Endodermal cell (in vitro differentiated cells): ENCODE measurements at regions not wholly inside any gene's neighbourhood (a gene's known extent, or its start where the extent isn't known, plus 50 kb on each side); places are given as distances from the start of the nearest gene placed in this dataset.
"Not testable (repeated sequence)": the region's sequence is repeated elsewhere in the genome, so short reads cannot be mapped to it uniquely, and the experiment has no call there.

ENCODE experiments used
- DNase-seq: peaks from one replicate; pipeline ENCODE4 v3.0.0-alpha.2; 2017
- H3K27ac ChIP-seq: 2 replicates; pipeline ENCODE4 v1.5.1; 2013; ENCODE audit warnings: mild to moderate bottlenecking, low read depth, low read length, moderate library complexity
- H3K27me3 ChIP-seq: 2 replicates; pipeline ENCODE4 v1.6.1; 2013; ENCODE audit warnings: mild to moderate bottlenecking, low read length, moderate library complexity; ENCODE audit not compliant: insufficient read depth, control insufficient read depth, poor library complexity, severe bottlenecking
- H3K36me3 ChIP-seq: 2 replicates; pipeline ENCODE4 v1.7.0; 2013; ENCODE audit warnings: mild to moderate bottlenecking, low read length, moderate library complexity; ENCODE audit not compliant: control insufficient read depth, insufficient read depth
- H3K4me1 ChIP-seq: one replicate; pipeline ENCODE4 v1.7.0; 2013; ENCODE audit warnings: low read length; ENCODE audit not compliant: control insufficient read depth, insufficient read depth
- H3K4me3 ChIP-seq: 2 replicates; pipeline ENCODE4 v1.5.1; 2013; ENCODE audit warnings: mild to moderate bottlenecking, low read length, moderate library complexity
- H3K9ac ChIP-seq: 2 replicates; pipeline ENCODE4 v1.6.1; 2013; ENCODE audit warnings: mild to moderate bottlenecking, low read length, moderate library complexity; ENCODE audit not compliant: poor library complexity, severe bottlenecking; ENCODE audit errors: extremely low read depth
- H3K9me3 ChIP-seq: 2 replicates; pipeline ENCODE4 v1.6.1; 2013; ENCODE audit warnings: mild to moderate bottlenecking, low read length, moderate library complexity; ENCODE audit not compliant: control insufficient read depth
- H3K27ac Mint-ChIP-seq: 2 replicates; pipeline ENCODE4 v1.8.0; 2020; ENCODE audit warnings: mixed read lengths
- H3K27me3 Mint-ChIP-seq: 2 replicates; pipeline ENCODE4 v1.8.0; 2021; ENCODE audit warnings: mild to moderate bottlenecking, mixed read lengths; ENCODE audit not compliant: insufficient read depth
- H3K36me3 Mint-ChIP-seq: 2 replicates; pipeline ENCODE4 v1.8.0; 2020; ENCODE audit warnings: low read depth, mixed read lengths
- H3K4me1 Mint-ChIP-seq: 2 replicates; pipeline ENCODE4 v1.8.0; 2020; ENCODE audit warnings: mixed read lengths
- H3K4me3 Mint-ChIP-seq: 2 replicates; pipeline ENCODE4 v1.8.0; 2020; ENCODE audit warnings: mild to moderate bottlenecking, moderate library complexity, mixed read lengths
- H3K9me3 Mint-ChIP-seq: 2 replicates; pipeline ENCODE4 v1.8.0; 2020; ENCODE audit warnings: mild to moderate bottlenecking, mixed read lengths
- whole genome bisulfite sequencing, 2 experiments: methylation state at CpG; one replicate each; pipeline versions ENCODE4 v1.1.5 to v1.1.7; 2013; ENCODE audit warnings: missing lambda C conversion rate in 2 of 2, mixed read lengths in 1 of 2; ENCODE audit not compliant: insufficient coverage in 1 of 2, insufficient read length in 1 of 2; 5-methylcytosine and 5-hydroxymethylcytosine counted together

DNA sequence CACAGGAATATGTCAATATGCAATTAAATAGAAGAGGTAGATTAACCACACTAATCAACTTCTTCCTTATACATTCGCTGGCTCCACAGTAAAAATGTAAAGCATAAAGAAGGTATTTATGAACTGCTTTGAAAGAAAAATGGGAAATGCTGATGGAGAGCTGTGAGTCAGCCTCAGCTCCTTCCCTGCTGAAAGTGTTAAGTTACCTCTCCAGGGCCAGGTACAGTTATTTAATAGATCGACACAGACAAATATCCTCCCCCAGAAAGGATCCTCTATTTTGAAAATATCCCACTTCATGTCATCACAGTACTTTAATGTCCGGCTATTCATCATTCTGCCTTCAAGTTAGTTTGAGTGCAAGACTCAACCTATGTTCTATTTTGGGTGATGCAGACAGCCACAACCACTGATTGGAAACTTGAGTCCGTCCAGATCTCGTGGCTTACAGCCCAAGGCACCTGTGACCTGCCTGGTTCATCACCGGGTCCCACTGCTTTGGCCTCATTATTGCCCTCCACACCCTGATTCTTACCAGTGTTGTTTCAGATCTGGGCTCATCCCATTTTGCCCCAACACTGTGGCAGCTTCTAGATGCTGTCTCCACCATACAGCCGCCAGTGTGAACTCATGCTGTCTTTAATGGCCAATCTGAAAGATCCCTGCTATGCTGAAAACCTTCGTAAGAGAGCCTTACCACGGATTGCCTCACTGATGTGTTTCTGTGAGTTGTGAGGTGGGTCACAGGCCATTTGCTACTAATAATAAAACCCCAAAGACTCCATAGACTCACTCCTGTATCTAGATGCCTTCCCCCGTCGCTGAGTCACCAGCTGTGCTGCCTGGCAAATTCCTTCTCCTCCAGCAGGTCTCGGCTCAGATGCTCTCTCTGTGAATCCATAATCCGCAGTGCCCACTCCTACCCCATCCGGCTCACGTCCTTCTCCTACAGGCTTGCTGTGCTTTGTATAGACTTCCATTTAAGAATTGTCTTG, 56.2 kb upstream of the DDAH1 start:
- not testable (repeated sequence) for H3K4me1 Mint-ChIP-seq, H3K9me3 ChIP-seq, H3K9ac ChIP-seq, H3K36me3 Mint-ChIP-seq, H3K27ac ChIP-seq, H3K27me3 Mint-ChIP-seq, H3K36me3 ChIP-seq, H3K4me1 ChIP-seq, H3K27me3 ChIP-seq, H3K4me3 ChIP-seq, H3K4me3 Mint-ChIP-seq, H3K27ac Mint-ChIP-seq, H3K9me3 Mint-ChIP-seq
- DNase-seq = peak; percentile 70
- 39 to 62% methylated on average over 3 to 9 of the region's 15 CpGs for WGBS, 2 experiments

DNA sequence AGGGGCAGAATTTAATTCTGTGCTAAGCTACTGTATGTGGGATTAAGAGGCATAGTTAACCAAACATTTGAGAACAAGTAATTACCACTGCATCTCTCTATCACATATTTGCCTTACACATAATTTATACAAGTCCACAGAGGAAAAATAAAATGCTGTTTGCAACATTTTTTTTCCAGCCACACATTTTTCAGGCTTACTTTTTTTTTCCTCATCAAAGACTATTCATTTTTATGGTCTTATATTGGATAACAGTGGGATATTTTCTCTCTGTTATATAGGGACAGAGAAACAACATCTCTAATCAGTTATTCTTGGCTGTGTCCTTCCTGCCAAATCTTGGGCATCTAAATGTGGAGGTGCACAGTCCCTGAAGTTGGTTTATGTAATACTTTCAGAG, 57.5 kb upstream of the DDAH1 start:
- not testable (repeated sequence) for H3K27ac ChIP-seq, H3K4me3 ChIP-seq, H3K4me1 Mint-ChIP-seq, H3K27ac Mint-ChIP-seq, H3K36me3 Mint-ChIP-seq, H3K27me3 ChIP-seq, H3K4me1 ChIP-seq, DNase-seq, H3K27me3 Mint-ChIP-seq, H3K9me3 ChIP-seq, H3K9ac ChIP-seq, H3K9me3 Mint-ChIP-seq, H3K36me3 ChIP-seq, H3K4me3 Mint-ChIP-seq

DNA sequence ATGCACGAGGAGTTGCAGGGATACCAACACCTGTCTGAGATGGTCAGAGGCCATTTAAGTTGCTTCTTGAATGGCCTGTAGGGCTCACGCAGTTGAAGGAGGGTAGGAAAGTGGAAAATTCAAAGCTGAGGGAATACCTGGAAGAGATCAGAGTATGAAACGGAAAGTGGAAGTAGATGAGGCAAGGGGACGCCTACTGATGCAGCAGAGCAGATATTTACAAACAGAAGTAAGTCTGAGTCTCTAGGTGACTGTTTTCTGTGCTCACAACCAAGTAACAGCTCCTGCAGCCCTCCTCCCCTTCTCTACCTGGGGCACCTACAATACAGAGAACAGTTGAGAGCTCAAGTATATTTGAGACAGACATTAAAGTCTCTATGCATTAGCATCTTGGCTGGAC, 57.5 kb upstream of the CCN1 start:
- not testable (repeated sequence) for DNase-seq, H3K27me3 ChIP-seq, H3K9me3 ChIP-seq, H3K4me3 Mint-ChIP-seq, H3K4me3 ChIP-seq, H3K27ac ChIP-seq, H3K36me3 ChIP-seq, H3K9me3 Mint-ChIP-seq, H3K4me1 Mint-ChIP-seq, H3K27me3 Mint-ChIP-seq, H3K4me1 ChIP-seq, H3K9ac ChIP-seq, H3K36me3 Mint-ChIP-seq, H3K27ac Mint-ChIP-seq
- 89 to 90% methylated on average over 1 to 3 of the region's 4 CpGs for WGBS, 2 experiments

DNA sequence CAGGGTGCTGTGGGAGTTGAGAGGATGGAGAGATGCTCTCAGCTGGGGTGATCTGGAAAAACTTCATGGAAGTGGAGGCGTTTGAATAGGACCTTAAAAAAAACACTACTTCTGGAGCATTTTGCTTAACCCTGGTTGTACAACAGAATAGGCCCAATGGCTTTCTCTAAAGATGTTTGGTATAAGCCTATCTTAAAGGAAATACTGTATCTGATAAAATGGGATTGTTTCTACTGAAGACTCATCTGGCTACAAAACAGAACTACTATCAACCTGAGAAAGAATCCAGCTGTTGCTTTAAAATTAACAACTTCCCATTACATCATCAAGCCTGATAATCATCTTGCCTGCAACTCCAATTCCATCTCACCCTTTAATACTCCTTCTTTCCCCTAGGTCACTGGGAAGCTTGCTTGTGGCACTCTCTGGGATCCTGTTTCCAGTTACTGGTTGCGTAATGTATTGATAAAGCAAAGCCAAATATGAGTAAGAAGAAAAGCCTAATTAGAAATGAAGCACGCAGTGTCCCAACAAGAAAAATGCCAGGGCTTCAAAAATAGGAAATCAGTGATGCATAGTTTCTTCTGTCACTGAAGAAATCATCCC, 56.2 kb upstream of the CCN1 start:
- H3K27ac ChIP-seq, H3K4me1 Mint-ChIP-seq, H3K27ac Mint-ChIP-seq, H3K27me3 ChIP-seq, H3K4me3 Mint-ChIP-seq, H3K4me1 ChIP-seq, H3K9me3 ChIP-seq, H3K9me3 Mint-ChIP-seq, H3K36me3 ChIP-seq, H3K9ac ChIP-seq, H3K27me3 Mint-ChIP-seq, H3K4me3 ChIP-seq, H3K36me3 Mint-ChIP-seq, DNase-seq: not testable (repeated sequence)
- no CpG with 5 or more reads among the region's 3 CpGs for WGBS, 2 experiments

DNA sequence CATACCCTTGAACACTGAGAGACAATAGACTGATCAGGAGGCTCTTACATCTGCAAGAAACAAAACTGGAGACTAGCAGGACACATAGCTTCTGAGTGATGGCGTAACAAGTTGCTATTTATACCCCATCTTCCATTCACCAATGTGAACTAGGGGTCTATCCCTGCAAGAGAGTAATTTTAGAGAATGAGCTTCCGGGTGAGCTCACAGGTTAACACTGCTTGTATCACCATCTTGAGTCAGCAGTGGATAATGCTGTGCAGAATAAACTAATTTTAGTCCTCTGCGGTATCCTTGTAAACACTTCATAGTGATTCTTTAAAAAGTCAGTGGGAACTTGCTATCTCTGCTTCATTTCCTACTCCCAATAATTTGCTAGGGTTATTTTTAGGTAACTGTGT, 55.0 kb upstream of the CCN1 start:
- H3K27ac ChIP-seq, H3K27me3 Mint-ChIP-seq, H3K36me3 ChIP-seq, H3K9ac ChIP-seq, H3K27ac Mint-ChIP-seq, H3K36me3 Mint-ChIP-seq, H3K9me3 ChIP-seq, H3K27me3 ChIP-seq, H3K4me1 Mint-ChIP-seq, DNase-seq, H3K4me3 Mint-ChIP-seq, H3K4me1 ChIP-seq, H3K9me3 Mint-ChIP-seq, H3K4me3 ChIP-seq: not testable (repeated sequence)
- 89% methylated on average over 1 of the region's 3 CpGs; no CpG with 5 or more reads in 1 of the 2 experiments for WGBS, 2 experiments

DNA sequence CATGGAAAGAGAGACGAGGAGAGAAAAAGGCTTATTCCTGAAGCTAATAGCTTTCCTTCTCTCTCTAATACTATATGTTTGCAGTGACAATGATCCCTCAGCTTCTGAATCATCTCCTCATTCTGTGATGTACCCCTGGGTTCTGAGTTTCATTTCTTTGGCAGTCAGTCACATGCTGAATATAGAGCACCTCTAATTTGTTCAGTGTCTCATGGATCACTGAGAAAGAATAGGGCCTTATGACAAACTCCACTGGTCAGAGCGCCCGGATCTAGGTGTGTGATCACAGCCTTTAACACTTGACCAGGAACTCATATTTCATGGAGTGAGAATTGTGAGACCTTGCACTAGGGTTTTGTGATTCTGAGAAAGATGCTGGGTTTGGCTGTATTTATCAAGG, 54.3 kb upstream of the CCN1 start:
- H3K9me3 Mint-ChIP-seq, H3K4me3 ChIP-seq, H3K9me3 ChIP-seq, H3K9ac ChIP-seq, H3K27ac Mint-ChIP-seq, H3K36me3 Mint-ChIP-seq, H3K36me3 ChIP-seq, DNase-seq, H3K4me1 Mint-ChIP-seq, H3K4me1 ChIP-seq, H3K27me3 ChIP-seq, H3K4me3 Mint-ChIP-seq, H3K27ac ChIP-seq, H3K27me3 Mint-ChIP-seq: not testable (repeated sequence)
- WGBS, 2 experiments = 92% methylated on average over 3 of the region's 3 CpGs; no CpG with 5 or more reads in 1 of the 2 experiments

DNA sequence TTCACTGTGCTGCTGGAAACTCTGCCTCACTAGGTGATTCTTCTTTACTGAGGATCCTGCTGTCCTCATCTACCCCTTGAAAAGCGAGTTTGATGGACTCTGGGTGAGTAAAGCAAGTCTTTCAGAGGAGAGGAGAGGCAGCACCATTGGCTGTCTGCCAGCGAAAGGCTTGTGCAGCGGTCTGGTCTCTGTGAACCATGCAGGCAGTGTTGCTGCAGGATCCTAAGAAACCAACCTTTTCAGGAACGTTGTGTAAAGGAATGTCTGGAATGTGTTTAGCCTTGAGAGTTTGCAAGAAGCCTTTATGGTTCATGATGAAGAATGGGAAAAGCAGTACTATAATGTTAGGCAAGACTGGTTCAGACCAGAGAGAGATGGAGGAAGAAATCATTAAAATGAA, 53.4 kb upstream of the CCN1 start:
- not testable (repeated sequence) for H3K9me3 Mint-ChIP-seq, H3K36me3 Mint-ChIP-seq, H3K4me3 Mint-ChIP-seq, H3K9ac ChIP-seq, H3K4me1 Mint-ChIP-seq, H3K4me1 ChIP-seq, H3K27me3 ChIP-seq, H3K4me3 ChIP-seq, H3K36me3 ChIP-seq, H3K9me3 ChIP-seq, H3K27me3 Mint-ChIP-seq, H3K27ac Mint-ChIP-seq
- 35 to 37% methylated on average over 2 to 3 of the region's 4 CpGs for WGBS, 2 experiments
- DNase-seq = peak; percentile 72
- peak overlapping the region; percentile 80 for H3K27ac ChIP-seq
